H7 (cell line): ENCODE measurements at regions not wholly inside any gene's neighbourhood (a gene's known extent, or its start where the extent isn't known, plus 50 kb on each side); places are given as distances from the start of the nearest gene placed in this dataset.
A peak's percentile ranks its signal among the peaks of the same experiment; 100 is the strongest.
"Not testable (repeated sequence)": the region's sequence is repeated elsewhere in the genome, so short reads cannot be mapped to it uniquely, and the experiment has no call there.

Source experiments
- DNase-seq: peaks from one replicate; pipeline ENCODE4 v3.0.0; 2012
- H3K27me3 ChIP-seq: 2 replicates; pipeline ENCODE4 v1.6.0; 2011; ENCODE audit warnings: mild to moderate bottlenecking, low read length; ENCODE audit not compliant: control insufficient read depth, insufficient read depth
- H3K36me3 ChIP-seq: replicated peaks from 2 replicates; pipeline ENCODE4 v1.5.1; 2011; ENCODE audit warnings: low read length; ENCODE audit not compliant: control insufficient read depth, insufficient read depth
- H3K4me3 ChIP-seq: 2 replicates; pipeline ENCODE4 v1.5.1; 2011; ENCODE audit warnings: low read depth, mild to moderate bottlenecking, control low read depth, low read length, moderate library complexity; ENCODE audit not compliant: insufficient read depth

DNA sequence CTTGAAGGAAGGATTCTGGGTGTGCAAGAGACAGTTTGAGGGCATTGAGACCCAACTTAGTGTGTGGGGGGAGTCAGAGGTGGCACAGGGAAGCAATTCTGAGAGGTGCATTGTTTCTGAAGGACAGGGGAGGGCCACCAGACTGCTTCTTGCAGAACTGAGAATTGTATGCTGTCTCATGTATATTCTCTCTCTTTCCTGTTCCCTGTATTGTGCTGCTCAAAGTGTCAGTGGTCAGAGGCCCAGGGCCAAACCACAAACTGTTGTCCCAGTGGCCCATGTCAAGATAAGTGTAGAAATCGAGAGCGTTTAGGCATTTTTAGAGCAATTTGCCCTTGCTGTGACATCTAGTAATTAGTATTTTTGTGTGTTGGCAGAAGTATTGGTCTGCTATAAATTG is 567.1 kb downstream of the EDEM1 start:
- H3K4me3 ChIP-seq = no peak overlapping the region
- H3K36me3 ChIP-seq = no peaks in the 10 kb centered on the region
- H3K27me3 ChIP-seq = no peaks in the 10 kb centered on the region
- DNase-seq = no peak

DNA sequence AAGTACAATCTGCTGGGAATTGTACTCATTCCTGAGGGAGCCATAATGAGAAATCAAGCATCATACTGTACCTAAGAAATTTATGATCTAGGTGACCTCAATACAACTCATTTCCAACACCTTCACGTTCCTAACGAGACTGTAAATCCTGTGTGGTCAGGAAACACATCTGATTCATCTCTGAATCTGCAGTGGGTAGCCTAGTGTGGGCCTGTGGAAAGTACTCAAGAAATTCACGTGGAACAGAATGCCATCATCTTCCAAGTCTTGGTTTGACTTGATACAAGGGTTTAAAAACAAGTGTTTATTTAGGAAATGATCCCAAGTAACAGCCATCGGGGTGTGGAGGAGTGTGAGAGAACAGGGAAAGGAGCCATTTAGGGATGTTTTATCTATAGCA is 568.9 kb downstream of the EDEM1 start:
- Histone ChIP-seq H3K4me3 (no peak overlapping the region), H3K36me3 (no peaks in the 10 kb centered on the region), H3K27me3 (no peaks in the 10 kb centered on the region)
- DNase-seq = no peak

DNA sequence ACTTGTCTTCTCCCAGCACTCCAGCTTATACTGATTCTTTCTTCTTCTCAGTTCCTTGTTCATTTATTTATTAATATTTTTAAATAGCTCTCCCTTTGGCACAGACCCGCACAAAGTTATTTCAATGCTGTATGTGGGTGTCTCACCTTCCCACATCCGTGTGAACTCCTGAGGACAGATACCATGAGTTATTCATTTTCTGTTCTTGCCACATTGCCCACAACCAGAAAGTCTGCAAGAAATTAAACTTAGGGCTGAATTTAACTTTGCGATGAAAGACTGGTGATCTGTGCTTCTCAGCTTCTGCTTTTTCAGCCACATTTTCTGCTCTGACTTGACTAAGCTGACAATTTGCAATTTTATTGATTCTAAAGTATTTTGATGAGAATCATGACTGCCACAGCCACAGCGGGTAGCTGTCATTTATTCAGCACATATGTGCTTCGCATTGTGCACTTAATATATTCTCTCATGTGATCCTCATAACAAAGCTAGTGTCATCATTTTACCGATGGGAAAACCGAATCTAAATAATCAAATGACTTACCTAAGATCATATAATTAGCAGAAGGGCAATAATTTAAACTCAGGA is 569.8 kb downstream of the EDEM1 start:
- Histone ChIP-seq H3K36me3 (no peaks in the 10 kb centered on the region), H3K27me3 (no peaks in the 10 kb centered on the region), H3K4me3 (no peak overlapping the region)
- no peak for DNase-seq

DNA sequence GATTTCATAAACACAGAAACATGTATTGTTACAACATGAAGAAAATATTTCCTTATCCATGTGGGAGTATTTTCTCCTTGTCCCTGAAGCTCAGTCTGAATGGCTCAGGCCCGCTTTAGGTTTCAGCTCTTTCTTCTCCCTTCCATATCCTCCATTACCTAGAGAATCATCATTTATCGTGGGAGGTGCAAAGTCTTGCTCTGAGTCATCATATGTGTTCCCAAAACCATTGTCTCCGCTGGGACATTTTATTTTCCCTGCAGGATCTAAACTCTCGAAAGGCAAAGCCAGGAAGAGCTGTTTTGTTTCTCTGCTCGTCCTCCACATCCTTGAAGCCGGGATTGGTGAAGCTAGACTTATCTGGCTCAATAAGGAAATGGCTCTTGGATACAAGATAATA is 571.2 kb downstream of the EDEM1 start:
- DNase-seq = no peak
- Histone ChIP-seq H3K4me3 (no peak overlapping the region), H3K27me3 (no peaks in the 10 kb centered on the region), H3K36me3 (no peaks in the 10 kb centered on the region)

GRCh38 chr3:5762506-5762905 is 575.0 kb downstream of the EDEM1 start:
- no peaks in the 10 kb centered on the region for H3K27me3 ChIP-seq
- DNase-seq = no peak
- H3K36me3 ChIP-seq = no peaks in the 10 kb centered on the region
- no peak overlapping the region for H3K4me3 ChIP-seq

- Histone ChIP-seq H3K4me3 (no peak overlapping the region), H3K36me3 (no peaks in the 10 kb centered on the region)
Measured at GRCh38 chr3:5766848-5767247, 579.3 kb downstream of the EDEM1 start.

DNA sequence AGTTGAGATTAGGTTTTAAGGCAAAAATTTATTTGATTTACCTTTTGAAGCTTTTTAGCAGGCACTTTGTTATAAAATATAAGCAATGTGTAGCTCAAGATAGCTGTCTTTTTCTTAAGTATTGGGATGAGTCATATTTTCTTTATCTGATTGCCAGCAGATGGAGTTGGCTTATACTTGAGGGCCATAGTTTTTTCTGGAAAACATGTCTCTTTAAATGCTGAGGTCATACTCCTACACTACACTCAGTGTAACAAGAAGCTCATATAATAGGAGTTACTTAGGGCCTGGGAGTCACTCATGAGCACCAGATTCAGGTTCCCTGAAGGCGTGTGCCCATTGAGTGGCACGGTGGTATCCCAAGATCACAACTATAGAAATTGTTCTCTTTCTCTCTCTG is 579.8 kb downstream of the EDEM1 start:
- no peaks in the 10 kb centered on the region for H3K27me3 ChIP-seq
- H3K36me3 ChIP-seq = no peaks in the 10 kb centered on the region
- DNase-seq = no peak
- no peak overlapping the region for H3K4me3 ChIP-seq

More at GRCh38 chr3:5766848-5767247, 579.3 kb downstream of the EDEM1 start:
- no peaks in the 10 kb centered on the region for H3K27me3 ChIP-seq
- no peak for DNase-seq

- Histone ChIP-seq H3K4me3 (no peak overlapping the region), H3K27me3 (no peaks in the 10 kb centered on the region), H3K36me3 (no peaks in the 10 kb centered on the region)
- no peak for DNase-seq
Measured at GRCh38 chr3:5768281-5768945, 580.9 kb downstream of the EDEM1 start.

DNA sequence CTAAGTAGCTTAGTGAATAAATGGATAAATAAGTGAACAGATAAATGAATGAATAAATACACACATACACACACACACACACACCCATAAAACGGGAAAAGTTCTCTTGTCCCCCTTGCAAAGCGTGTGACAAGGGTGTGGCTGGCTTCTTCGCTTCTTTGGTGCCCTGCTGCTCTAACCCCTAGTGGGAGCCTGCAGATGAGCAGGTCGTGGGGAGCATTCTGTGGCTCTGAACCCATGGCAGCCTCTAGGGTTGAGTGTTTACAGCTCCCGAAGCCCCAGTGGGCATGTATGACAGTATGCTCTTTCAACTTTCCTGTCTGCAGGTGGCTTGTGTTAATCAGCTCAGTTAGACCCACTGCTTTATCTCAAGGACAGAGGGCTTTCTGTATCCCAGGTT is 582.3 kb downstream of the EDEM1 start:
- no peaks in the 10 kb centered on the region for H3K36me3 ChIP-seq
- no peaks in the 10 kb centered on the region for H3K27me3 ChIP-seq
- H3K4me3 ChIP-seq = no peak overlapping the region
- no peak for DNase-seq

DNA sequence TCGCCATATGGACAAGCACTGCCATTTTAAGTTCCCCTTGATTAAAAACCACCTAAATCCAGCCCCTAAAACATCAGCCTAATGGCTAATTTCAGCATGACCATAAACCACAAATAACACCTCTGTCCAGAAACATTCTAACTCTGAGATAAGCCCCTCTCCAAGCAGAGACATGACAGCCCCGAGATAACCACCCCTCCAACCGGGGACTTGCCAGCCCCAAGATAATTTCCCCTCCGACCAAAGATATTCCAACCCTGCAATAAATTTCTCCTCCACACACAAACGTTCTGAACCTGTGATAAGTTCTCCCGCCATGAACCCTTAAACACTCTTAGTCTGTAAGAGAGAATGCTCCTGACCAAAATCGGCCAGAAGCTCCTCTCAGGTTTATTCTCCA is 586.8 kb downstream of the EDEM1 start:
- Histone ChIP-seq H3K36me3 (no peaks in the 10 kb centered on the region), H3K27me3 (no peaks in the 10 kb centered on the region), H3K4me3 (no peak overlapping the region)
- DNase-seq = no peak

GRCh38 chr3:5775100-5775499 is 587.6 kb downstream of the EDEM1 start:
- H3K36me3 ChIP-seq, H3K4me3 ChIP-seq, DNase-seq, H3K27me3 ChIP-seq: not testable (repeated sequence)

GRCh38 chr3:5784690-5785089 is 597.2 kb downstream of the EDEM1 start:
- H3K4me3 ChIP-seq = no peak overlapping the region

DNA sequence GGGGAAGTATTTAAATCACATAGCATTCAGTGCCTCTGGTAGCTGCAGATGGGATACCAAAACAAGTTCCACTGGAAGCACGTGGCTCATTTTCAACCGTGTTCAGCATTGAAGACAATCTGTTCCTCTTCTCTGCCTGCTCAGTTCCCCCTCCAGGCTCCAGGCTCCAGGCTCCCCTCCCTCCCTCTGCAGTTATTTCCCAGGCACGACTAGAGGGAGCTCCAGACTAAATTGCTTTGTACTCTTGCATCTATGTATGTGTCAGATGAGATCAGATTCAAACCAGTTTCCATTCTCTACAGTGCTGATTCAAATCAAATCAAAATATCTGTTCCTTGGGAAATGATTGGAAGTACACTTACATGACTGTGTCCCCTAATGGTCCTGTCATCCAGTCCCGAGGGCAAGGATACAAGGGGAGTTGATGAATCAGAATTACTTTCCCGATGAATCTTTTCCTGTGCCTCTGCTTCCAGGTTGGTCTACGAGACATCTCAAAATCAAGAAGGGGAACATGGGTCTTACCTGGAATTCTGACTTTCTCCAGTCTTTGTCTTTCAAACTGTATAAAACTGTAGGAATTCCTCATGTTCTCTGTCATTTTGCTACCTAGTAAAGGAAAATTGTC is 600.5 kb downstream of the EDEM1 start:
- DNase-seq = peak; percentile 69
- no peaks in the 10 kb centered on the region for H3K36me3 ChIP-seq
- H3K27me3 ChIP-seq = no peaks in the 10 kb centered on the region
- H3K4me3 ChIP-seq = no peak overlapping the region

More at GRCh38 chr3:5784690-5785089, 597.2 kb downstream of the EDEM1 start:
- H3K36me3 ChIP-seq = no peaks in the 10 kb centered on the region
- no peak for DNase-seq
- H3K27me3 ChIP-seq = no peaks in the 10 kb centered on the region

GRCh38 chr3:5788496-5788895 is 601.0 kb downstream of the EDEM1 start:
- H3K27me3 ChIP-seq = no peaks in the 10 kb centered on the region
- H3K4me3 ChIP-seq = no peak overlapping the region
- H3K36me3 ChIP-seq = no peaks in the 10 kb centered on the region
- DNase-seq = no peak

- H3K4me3 ChIP-seq = no peak overlapping the region
- no peaks in the 10 kb centered on the region for H3K27me3 ChIP-seq
- no peak for DNase-seq
- no peaks in the 10 kb centered on the region for H3K36me3 ChIP-seq
Measured at GRCh38 chr3:5791558-5791957, 604.1 kb downstream of the EDEM1 start.
